ENCODE measurements at regions not wholly inside any gene's neighbourhood (a gene's known extent, or its start where the extent isn't known, plus 50 kb on each side); places are given as distances from the start of the nearest gene placed in this dataset.

DNA sequence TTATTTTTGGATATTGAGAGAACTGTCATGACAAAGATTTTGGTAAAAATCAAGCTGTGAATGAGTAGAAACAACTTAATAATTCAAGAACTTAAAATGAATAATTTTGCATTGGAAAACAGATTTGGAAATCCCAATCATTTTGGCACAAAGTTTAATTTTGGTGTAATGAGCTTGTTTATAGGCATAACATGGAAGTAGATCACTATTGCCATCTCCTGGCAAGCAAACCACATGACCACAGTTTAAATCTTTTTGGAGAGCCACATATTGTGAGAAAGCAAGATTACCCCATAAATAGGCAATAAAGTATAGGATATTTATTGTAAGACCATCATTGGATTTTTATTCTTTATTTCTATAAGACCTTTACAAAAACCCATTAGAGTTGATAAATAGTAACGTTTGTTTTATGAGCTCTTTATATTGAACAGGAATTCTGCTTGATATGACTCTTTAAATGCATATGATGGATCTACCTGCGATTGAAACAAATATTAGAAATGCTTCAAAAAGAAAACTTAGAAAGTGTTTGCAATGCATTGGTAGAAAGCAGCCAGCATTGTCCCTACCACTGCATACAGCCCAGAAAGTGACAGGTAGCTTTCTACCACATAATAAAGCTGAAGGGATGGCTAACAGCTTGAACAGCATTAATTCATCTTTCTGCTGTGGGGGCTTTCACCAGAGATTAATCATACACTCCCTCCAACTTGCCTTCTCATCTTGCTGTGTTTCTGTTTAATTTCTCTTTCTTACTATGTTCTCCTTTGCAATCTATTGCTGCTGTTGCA lies 766.8 kb downstream of the TBL1XR1 start:
- CTCF ChIA-PET, result interaction anchor here (0.6 to 1.1 kb wide), 3 partner anchors 9 to 286 kb away, joined by 3 to 4 read pairs (median 4); no protein-coding TSS in a partner anchor
- peak; percentile 30 to 61 (median 58) for DNase-seq
- POLR2A ChIA-PET, result no interaction called here
- H3K4me1 ChIP-seq (ENCODE audit: control extremely low read depth in 1 of 4, control insufficient read depth in 4 of 4, insufficient read depth in 4 of 4, low read length in 3 of 4), result no peaks in the 10 kb centered on the region
- H3K27me3 ChIP-seq (replicated peaks in 2 of 5; ENCODE audit: control insufficient read depth in 4 of 5, insufficient read depth in 5 of 5, low read length in 4 of 5), result no peaks in the 10 kb centered on the region
- H3K27ac ChIP-seq (ENCODE audit: insufficient read depth in 1 of 2, low read depth in 1 of 2, low read length in 2 of 2, poor library complexity in 1 of 2, severe bottlenecking in 2 of 2), result no peak overlapping the region
- no peaks in the 10 kb centered on the region for H3K36me3 ChIP-seq (ENCODE audit: control insufficient read depth in 4 of 4, insufficient read depth in 4 of 4, low read length in 3 of 4)
- no peaks in the 10 kb centered on the region for H3K9me3 ChIP-seq (ENCODE audit: control extremely low read depth in 1 of 5, control insufficient read depth in 4 of 5, insufficient read depth in 2 of 5, low read depth in 1 of 5, low read length in 4 of 5)
- H3K4me3 ChIP-seq (ENCODE audit: control insufficient read depth in 1 of 7, extremely low read depth in 1 of 7, insufficient read depth in 4 of 7, low read depth in 2 of 7, low read length in 6 of 7), result no peak overlapping the region
- WGBS (ENCODE audit: insufficient coverage), result no CpG with 5 or more reads among the region's 2 CpGs

DNA sequence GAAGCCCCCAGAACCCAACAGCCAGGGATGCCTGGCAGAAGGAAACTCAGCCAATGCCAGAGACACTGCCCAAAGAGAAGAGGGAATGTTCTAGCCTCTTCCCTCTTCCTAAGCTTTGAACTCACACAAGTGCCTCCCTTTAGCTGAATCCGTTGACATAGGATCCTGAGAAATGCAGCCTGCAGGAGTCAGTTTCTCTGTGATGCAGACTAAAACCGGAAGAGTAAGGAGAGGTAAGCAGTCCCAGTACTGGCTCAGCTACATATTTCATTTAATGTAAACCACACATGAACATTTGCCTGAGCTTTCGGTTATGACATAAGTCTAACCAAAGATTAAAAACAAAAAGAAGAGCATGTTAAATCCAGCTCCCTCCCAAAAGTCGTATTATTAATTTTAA lies 768.7 kb downstream of the TBL1XR1 start:
- Histone ChIP-seq H3K27me3 (replicated peaks in 2 of 5; ENCODE audit: control insufficient read depth in 4 of 5, insufficient read depth in 5 of 5, low read length in 4 of 5) (no peaks in the 10 kb centered on the region), H3K27ac (ENCODE audit: insufficient read depth in 1 of 2, low read depth in 1 of 2, low read length in 2 of 2, poor library complexity in 1 of 2, severe bottlenecking in 2 of 2) (no peak overlapping the region), H3K4me1 (ENCODE audit: control extremely low read depth in 1 of 4, control insufficient read depth in 4 of 4, insufficient read depth in 4 of 4, low read length in 3 of 4) (no peaks in the 10 kb centered on the region), H3K9me3 (ENCODE audit: control extremely low read depth in 1 of 5, control insufficient read depth in 4 of 5, insufficient read depth in 2 of 5, low read depth in 1 of 5, low read length in 4 of 5) (no peaks in the 10 kb centered on the region), H3K4me3 (ENCODE audit: control insufficient read depth in 1 of 7, extremely low read depth in 1 of 7, insufficient read depth in 4 of 7, low read depth in 2 of 7, low read length in 6 of 7) (no peak overlapping the region), H3K36me3 (ENCODE audit: control insufficient read depth in 4 of 4, insufficient read depth in 4 of 4, low read length in 3 of 4) (no peaks in the 10 kb centered on the region)
- ChIA-PET CTCF (interaction anchor here (1.0 kb wide), 1 partner anchor 1957 kb away, joined by 3 read pairs; no protein-coding TSS in a partner anchor), POLR2A (no interaction called here)
- 100% methylated on average over 2 of the region's 4 CpGs for WGBS (ENCODE audit: insufficient coverage)
- no peak for DNase-seq

GRCh38 chr3:176426371-176426770 lies 770.9 kb downstream of the TBL1XR1 start:
- no peaks in the 10 kb centered on the region for H3K9me3 ChIP-seq (ENCODE audit: control extremely low read depth in 1 of 5, control insufficient read depth in 4 of 5, insufficient read depth in 2 of 5, low read depth in 1 of 5, low read length in 4 of 5)
- H3K4me3 ChIP-seq (ENCODE audit: control insufficient read depth in 1 of 7, extremely low read depth in 1 of 7, insufficient read depth in 4 of 7, low read depth in 2 of 7, low read length in 6 of 7), result no peak overlapping the region
- ChIA-PET CTCF (interaction anchor here (0.7 kb wide), 1 partner anchor 239 kb away, joined by 3 read pairs; no protein-coding TSS in a partner anchor), POLR2A (no interaction called here)
- H3K4me1 ChIP-seq (ENCODE audit: control extremely low read depth in 1 of 4, control insufficient read depth in 4 of 4, insufficient read depth in 4 of 4, low read length in 3 of 4), result no peaks in the 10 kb centered on the region
- H3K36me3 ChIP-seq (ENCODE audit: control insufficient read depth in 4 of 4, insufficient read depth in 4 of 4, low read length in 3 of 4), result no peaks in the 10 kb centered on the region
- DNase-seq, result no peak
- no peak overlapping the region for H3K27ac ChIP-seq (ENCODE audit: insufficient read depth in 1 of 2, low read depth in 1 of 2, low read length in 2 of 2, poor library complexity in 1 of 2, severe bottlenecking in 2 of 2)
- no peaks in the 10 kb centered on the region for H3K27me3 ChIP-seq (replicated peaks in 2 of 5; ENCODE audit: control insufficient read depth in 4 of 5, insufficient read depth in 5 of 5, low read length in 4 of 5)

GRCh38 chr3:176416870-176417269 lies 780.4 kb downstream of the TBL1XR1 start:
- POLR2A ChIA-PET, result no interaction called here
- CTCF ChIA-PET, result no interaction called here
- Histone ChIP-seq H3K27ac (ENCODE audit: insufficient read depth in 1 of 2, low read depth in 1 of 2, low read length in 2 of 2, poor library complexity in 1 of 2, severe bottlenecking in 2 of 2) (no peak overlapping the region), H3K9me3 (ENCODE audit: control extremely low read depth in 1 of 5, control insufficient read depth in 4 of 5, insufficient read depth in 2 of 5, low read depth in 1 of 5, low read length in 4 of 5) (no peaks in the 10 kb centered on the region), H3K27me3 (replicated peaks in 2 of 5; ENCODE audit: control insufficient read depth in 4 of 5, insufficient read depth in 5 of 5, low read length in 4 of 5) (no peaks in the 10 kb centered on the region), H3K4me1 (ENCODE audit: control extremely low read depth in 1 of 4, control insufficient read depth in 4 of 4, insufficient read depth in 4 of 4, low read length in 3 of 4) (no peaks in the 10 kb centered on the region), H3K36me3 (ENCODE audit: control insufficient read depth in 4 of 4, insufficient read depth in 4 of 4, low read length in 3 of 4) (no peaks in the 10 kb centered on the region), H3K4me3 (ENCODE audit: control insufficient read depth in 1 of 7, extremely low read depth in 1 of 7, insufficient read depth in 4 of 7, low read depth in 2 of 7, low read length in 6 of 7) (no peak overlapping the region)
- WGBS (ENCODE audit: insufficient coverage), result 91% methylated on average over 3 of the region's 3 CpGs
- no peak for DNase-seq

DNA sequence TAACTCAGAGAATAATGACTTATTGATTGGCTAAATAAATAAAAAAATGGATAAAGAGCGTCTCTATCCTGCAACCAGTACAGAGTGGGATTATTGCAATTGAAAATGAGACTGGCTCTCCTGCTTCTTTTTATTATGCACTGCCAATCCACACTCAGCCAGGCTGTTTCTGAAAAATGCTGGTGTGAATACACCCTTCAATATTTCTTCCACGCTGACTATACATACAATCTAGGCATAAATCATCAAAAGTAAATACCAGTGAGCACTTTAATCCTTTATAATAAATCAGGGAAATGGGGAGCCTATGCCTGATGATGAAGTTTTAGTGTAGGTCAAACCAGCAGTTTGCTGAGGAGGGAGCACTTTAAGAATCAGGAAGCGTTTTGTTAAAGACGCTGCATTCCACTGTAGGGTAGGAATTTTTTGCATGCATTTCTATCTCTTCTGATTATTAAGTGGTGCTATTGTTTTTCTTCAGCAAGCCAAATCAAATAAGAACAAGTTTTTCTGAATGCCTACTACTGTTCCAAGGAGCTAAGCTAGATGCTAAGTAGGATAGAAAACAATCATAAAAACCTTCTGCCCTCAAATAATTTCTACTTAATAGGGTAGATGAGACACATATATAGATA lies 781.5 kb downstream of the TBL1XR1 start:
- no peaks in the 10 kb centered on the region for H3K4me1 ChIP-seq (ENCODE audit: control extremely low read depth in 1 of 4, control insufficient read depth in 4 of 4, insufficient read depth in 4 of 4, low read length in 3 of 4)
- H3K27ac ChIP-seq (ENCODE audit: insufficient read depth in 1 of 2, low read depth in 1 of 2, low read length in 2 of 2, poor library complexity in 1 of 2, severe bottlenecking in 2 of 2), result no peak overlapping the region
- no peaks in the 10 kb centered on the region for H3K9me3 ChIP-seq (ENCODE audit: control extremely low read depth in 1 of 5, control insufficient read depth in 4 of 5, insufficient read depth in 2 of 5, low read depth in 1 of 5, low read length in 4 of 5)
- H3K36me3 ChIP-seq (ENCODE audit: control insufficient read depth in 4 of 4, insufficient read depth in 4 of 4, low read length in 3 of 4), result no peaks in the 10 kb centered on the region
- H3K27me3 ChIP-seq (replicated peaks in 2 of 5; ENCODE audit: control insufficient read depth in 4 of 5, insufficient read depth in 5 of 5, low read length in 4 of 5), result no peaks in the 10 kb centered on the region
- no CpG with 5 or more reads among the region's 4 CpGs for WGBS (ENCODE audit: insufficient coverage)
- POLR2A ChIA-PET, result no interaction called here
- no peak for DNase-seq
- CTCF ChIA-PET, result no interaction called here
- no peak overlapping the region for H3K4me3 ChIP-seq (ENCODE audit: control insufficient read depth in 1 of 7, extremely low read depth in 1 of 7, insufficient read depth in 4 of 7, low read depth in 2 of 7, low read length in 6 of 7)

GRCh38 chr3:176412771-176413170 lies 784.5 kb downstream of the TBL1XR1 start:
- Histone ChIP-seq H3K4me3 (ENCODE audit: control insufficient read depth in 1 of 7, extremely low read depth in 1 of 7, insufficient read depth in 4 of 7, low read depth in 2 of 7, low read length in 6 of 7) (no peak overlapping the region), H3K27ac (ENCODE audit: insufficient read depth in 1 of 2, low read depth in 1 of 2, low read length in 2 of 2, poor library complexity in 1 of 2, severe bottlenecking in 2 of 2) (no peak overlapping the region), H3K36me3 (ENCODE audit: control insufficient read depth in 4 of 4, insufficient read depth in 4 of 4, low read length in 3 of 4) (no peaks in the 10 kb centered on the region), H3K27me3 (replicated peaks in 2 of 5; ENCODE audit: control insufficient read depth in 4 of 5, insufficient read depth in 5 of 5, low read length in 4 of 5) (no peaks in the 10 kb centered on the region), H3K4me1 (ENCODE audit: control extremely low read depth in 1 of 4, control insufficient read depth in 4 of 4, insufficient read depth in 4 of 4, low read length in 3 of 4) (no peaks in the 10 kb centered on the region), H3K9me3 (ENCODE audit: control extremely low read depth in 1 of 5, control insufficient read depth in 4 of 5, insufficient read depth in 2 of 5, low read depth in 1 of 5, low read length in 4 of 5) (no peaks in the 10 kb centered on the region)
- DNase-seq, result no peak
- POLR2A ChIA-PET, result no interaction called here
- WGBS (ENCODE audit: insufficient coverage), result 100% methylated on average over 1 of the region's 3 CpGs
- CTCF ChIA-PET, result no interaction called here

GRCh38 chr3:176403531-176403930 lies 793.8 kb downstream of the TBL1XR1 start:
- Histone ChIP-seq H3K4me3 (ENCODE audit: control insufficient read depth in 1 of 7, extremely low read depth in 1 of 7, insufficient read depth in 4 of 7, low read depth in 2 of 7, low read length in 6 of 7) (no peak overlapping the region), H3K27me3 (replicated peaks in 2 of 5; ENCODE audit: control insufficient read depth in 4 of 5, insufficient read depth in 5 of 5, low read length in 4 of 5) (no peaks in the 10 kb centered on the region), H3K9me3 (ENCODE audit: control extremely low read depth in 1 of 5, control insufficient read depth in 4 of 5, insufficient read depth in 2 of 5, low read depth in 1 of 5, low read length in 4 of 5) (no peaks in the 10 kb centered on the region), H3K36me3 (ENCODE audit: control insufficient read depth in 4 of 4, insufficient read depth in 4 of 4, low read length in 3 of 4) (no peaks in the 10 kb centered on the region), H3K27ac (ENCODE audit: insufficient read depth in 1 of 2, low read depth in 1 of 2, low read length in 2 of 2, poor library complexity in 1 of 2, severe bottlenecking in 2 of 2) (no peak overlapping the region), H3K4me1 (ENCODE audit: control extremely low read depth in 1 of 4, control insufficient read depth in 4 of 4, insufficient read depth in 4 of 4, low read length in 3 of 4) (no peaks in the 10 kb centered on the region)
- DNase-seq, result no peak
- POLR2A ChIA-PET, result no interaction called here
- CTCF ChIA-PET, result no interaction called here
- no CpG with 5 or more reads among the region's 1 CpG for WGBS (ENCODE audit: insufficient coverage)
